ENCODE measurements at regions not wholly inside any gene's neighbourhood (a gene's known extent, or its start where the extent isn't known, plus 50 kb on each side); places are given as distances from the start of the nearest gene placed in this dataset.

DNA sequence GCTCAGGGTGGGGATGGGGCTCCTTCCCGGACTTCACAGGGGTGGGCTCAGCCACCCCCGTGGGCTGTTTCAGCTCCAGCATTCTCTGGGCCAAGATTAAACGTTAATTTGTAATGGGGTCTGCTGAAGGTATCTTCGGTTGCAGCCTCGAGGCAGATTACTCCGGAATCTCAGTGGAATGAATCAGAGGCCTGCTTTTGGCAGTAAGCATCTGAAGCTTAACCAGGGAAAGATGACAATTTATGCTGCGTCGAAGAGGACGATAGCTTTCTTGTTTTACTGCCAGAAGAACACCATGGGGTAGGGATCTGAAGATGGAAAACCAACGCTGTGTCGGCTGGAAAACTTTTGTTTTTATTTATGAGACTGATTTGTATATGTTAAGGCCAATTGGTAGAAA, 129.2 kb upstream of the MSX1 start:
- no peak for TF ChIP-seq CTCF (IDR thresholded peaks at IDR 0.05 in 2 of 3, conservative IDR thresholded peaks at IDR 0.05 in 1 of 3; ENCODE audit: borderline replicate concordance in 1 of 3, insufficient read depth in 1 of 3, low read depth in 2 of 3, low read length in 2 of 3)
- no peak for TF ChIP-seq EZH2 (IDR thresholded peaks at IDR 0.05)
- TF ChIP-seq, protein P1, sequence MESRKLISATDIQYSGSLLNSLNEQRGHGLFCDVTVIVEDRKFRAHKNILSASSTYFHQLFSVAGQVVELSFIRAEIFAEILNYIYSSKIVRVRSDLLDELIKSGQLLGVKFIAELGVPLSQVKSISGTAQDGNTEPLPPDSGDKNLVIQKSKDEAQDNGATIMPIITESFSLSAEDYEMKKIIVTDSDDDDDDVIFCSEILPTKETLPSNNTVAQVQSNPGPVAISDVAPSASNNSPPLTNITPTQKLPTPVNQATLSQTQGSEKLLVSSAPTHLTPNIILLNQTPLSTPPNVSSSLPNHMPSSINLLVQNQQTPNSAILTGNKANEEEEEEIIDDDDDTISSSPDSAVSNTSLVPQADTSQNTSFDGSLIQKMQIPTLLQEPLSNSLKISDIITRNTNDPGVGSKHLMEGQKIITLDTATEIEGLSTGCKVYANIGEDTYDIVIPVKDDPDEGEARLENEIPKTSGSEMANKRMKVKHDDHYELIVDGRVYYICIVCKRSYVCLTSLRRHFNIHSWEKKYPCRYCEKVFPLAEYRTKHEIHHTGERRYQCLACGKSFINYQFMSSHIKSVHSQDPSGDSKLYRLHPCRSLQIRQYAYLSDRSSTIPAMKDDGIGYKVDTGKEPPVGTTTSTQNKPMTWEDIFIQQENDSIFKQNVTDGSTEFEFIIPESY (IDR thresholded peaks at IDR 0.05; ENCODE audit: extremely low read depth, insufficient replicate concordance, low read length) = no peak
- TF ChIP-seq POLR2A (IDR thresholded peaks at IDR 0.05; ENCODE audit: borderline replicate concordance, extremely low read depth, insufficient read depth, insufficient read length) = no peak
- no peak for TF ChIP-seq CEBPB (IDR thresholded peaks at IDR 0.05; ENCODE audit: low read depth)
- TF ChIP-seq EZH2phosphoT487 (IDR thresholded peaks at IDR 0.05; ENCODE audit: borderline replicate concordance) = no peak
- no peak for TF ChIP-seq POLR2AphosphoS5 (IDR thresholded peaks at IDR 0.05; ENCODE audit: low read depth, low read length)
- no peak for TF ChIP-seq ATF3 (IDR thresholded peaks at IDR 0.05)
- TF ChIP-seq, protein P2, sequence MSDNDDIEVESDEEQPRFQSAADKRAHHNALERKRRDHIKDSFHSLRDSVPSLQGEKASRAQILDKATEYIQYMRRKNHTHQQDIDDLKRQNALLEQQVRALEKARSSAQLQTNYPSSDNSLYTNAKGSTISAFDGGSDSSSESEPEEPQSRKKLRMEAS (IDR thresholded peaks at IDR 0.05) = no peak
- TF ChIP-seq SRF (IDR thresholded peaks at IDR 0.05; ENCODE audit: low read depth) = no peak
- TF ChIP-seq ELF1 (IDR thresholded peaks at IDR 0.05; ENCODE audit: borderline replicate concordance, low read depth) = no peak
- no peak for TF ChIP-seq RAD21 (IDR thresholded peaks at IDR 0.05; ENCODE audit: low read depth)
- no peak for TF ChIP-seq CBX3 (IDR thresholded peaks at IDR 0.05; ENCODE audit: low read depth)
- TF ChIP-seq YY1 (IDR thresholded peaks at IDR 0.05; ENCODE audit: extremely low read depth, insufficient replicate concordance, low read depth, low read length) = no peak
